K562 (cell line): ENCODE measurements at regions not wholly inside any gene's neighbourhood (a gene's known extent, or its start where the extent isn't known, plus 50 kb on each side); places are given as distances from the start of the nearest gene placed in this dataset.

Experiments used
- ATAC-seq: fragments of 200-7000 bp; cut with Tn5 transposase; 3 replicates; pipeline ENCODE4 v1.9.1; 2020; ENCODE audit warnings: moderate library complexity
- BruUV-seq: library from RNA; stranded (reverse); fragments of 400-500 nt; replicated peaks from 2 replicates; lab custom pipeline; 2021; lab: Mats Ljungman, UMichigan
- CTCF ChIA-PET: fragments of 300-600 bp; formaldehyde crosslinking; extraction: SDS; loops from one replicate; lab custom pipeline; 2021; ENCODE audit warnings: low intra/inter-chr PET ratio; lab: Yijun Ruan, JAX
- POLR2A ChIA-PET: fragments of 300-600, 350-650 bp; sonication (Branson Sonifier 250); formaldehyde crosslinking; extraction: SDS; loops from one replicate; lab custom pipeline; 2021; ENCODE audit warnings: antibody characterized with exemption, inconsistent platforms; lab: Yijun Ruan, JAX
- DNase-seq, 4 experiments: peaks; one replicate each; pipeline versions ENCODE4 v3.0.0 to v3.0.0-alpha.2; 2011 to 2018; ENCODE audit warnings: low spot score in 3 of 4, mixed read lengths in 3 of 4; ENCODE audit errors: extremely low read depth in 1 of 4
- FAIRE-seq: peaks from 2 replicates; lab custom pipeline; 2011; peaks lifted over from hg19 to GRCh38; lab: Jason Lieb, UNC
- H2AFZ ChIP-seq: 2 replicates; pipeline ENCODE4 v1.6.0; 2011; ENCODE audit warnings: low read depth, low read length, control low read depth, inconsistent platforms
- H3K27ac ChIP-seq: fragments of 200-600 bp; 3 replicates; pipeline ENCODE4 v1.8.0; 2011; ENCODE audit warnings: low read depth, mild to moderate bottlenecking, control low read depth, inconsistent platforms, low read length, moderate library complexity, mixed read lengths; ENCODE audit errors: extremely low read depth
- H3K27me3 ChIP-seq, 2 experiments: fragments of 300-600 bp in 1 of 2; 2 replicates in 1 of 2; 3 replicates in 1 of 2; pipeline versions ENCODE4 v1.6.0 to v1.8.0; 2011; ENCODE audit warnings: inconsistent platforms in 2 of 2, low read length in 2 of 2, mild to moderate bottlenecking in 1 of 2, mixed read lengths in 1 of 2, moderate library complexity in 1 of 2; ENCODE audit not compliant: control insufficient read depth in 2 of 2, insufficient read depth in 2 of 2
- H3K36me3 ChIP-seq: fragments of 300-600 bp; 3 replicates; pipeline ENCODE4 v1.8.0; 2011; ENCODE audit warnings: mild to moderate bottlenecking, low read length, inconsistent platforms; ENCODE audit not compliant: control insufficient read depth, insufficient read depth
- H3K4me1 ChIP-seq, 2 experiments: fragments of 200-600 bp in 1 of 2; replicated peaks in 1 of 2; 2 replicates in 1 of 2; 3 replicates in 1 of 2; pipeline versions ENCODE4 v1.5.1 to v1.8.0; 2011; ENCODE audit warnings: inconsistent platforms in 2 of 2, low read length in 2 of 2, mild to moderate bottlenecking in 1 of 2, mixed read lengths in 1 of 2, moderate library complexity in 1 of 2; ENCODE audit not compliant: control insufficient read depth in 2 of 2, insufficient read depth in 2 of 2
- H3K4me2 ChIP-seq: 2 replicates; pipeline ENCODE4 v1.6.1; 2011; ENCODE audit warnings: low read length, control low read depth, inconsistent platforms, mixed read lengths; ENCODE audit not compliant: insufficient read depth
- H3K4me3 ChIP-seq: fragments of 200-600 bp; sonication (generic), shearing (Covaris generic); 2 replicates; pipeline ENCODE4 v1.5.1; 2016; ENCODE audit warnings: control low read depth, inconsistent platforms
- H3K79me2 ChIP-seq: fragments of 200-600 bp; 3 replicates; pipeline ENCODE4 v1.8.0; 2011; ENCODE audit warnings: low read length, inconsistent platforms; ENCODE audit not compliant: control insufficient read depth, insufficient read depth
- H3K9ac ChIP-seq, 2 experiments: 2 replicates each; pipeline versions ENCODE4 v1.6.0 to v1.6.1; 2011; ENCODE audit warnings: low read depth in 2 of 2, low read length in 2 of 2, control low read depth in 1 of 2, inconsistent platforms in 1 of 2, mild to moderate bottlenecking in 1 of 2, mixed read lengths in 1 of 2; ENCODE audit not compliant: insufficient read depth in 1 of 2
- H3K9me1 ChIP-seq: one replicate; pipeline ENCODE4 v1.6.0; 2011; ENCODE audit warnings: inconsistent platforms, mild to moderate bottlenecking, low read length, moderate library complexity; ENCODE audit not compliant: control insufficient read depth, insufficient read depth
- H3K9me3 ChIP-seq: replicated peaks from 2 replicates; pipeline ENCODE4 v1.5.1; 2011; ENCODE audit warnings: low read depth, low read length, inconsistent platforms; ENCODE audit not compliant: control insufficient read depth, insufficient read depth
- H4K20me1 ChIP-seq: replicated peaks from 2 replicates; pipeline ENCODE4 v1.6.1; 2011; ENCODE audit warnings: low read length, inconsistent platforms, mixed read lengths; ENCODE audit not compliant: control insufficient read depth, insufficient read depth
- CHD4 ChIP-seq: fragments of 200-600 bp; sonication (generic); IDR thresholded peaks from 3 replicates; pipeline ENCODE4 v1.6.1; 2012; ENCODE audit warnings: low read depth, mild to moderate bottlenecking, mixed read lengths, low read length, inconsistent platforms; ENCODE audit not compliant: insufficient read depth, insufficient replicate concordance, poor library complexity, severe bottlenecking
- COPS2 ChIP-seq: fragments of 450-650 bp; conservative IDR thresholded peaks from 2 replicates; pipeline ENCODE4 v1.6.1; 2016; ENCODE audit warnings: mild to moderate bottlenecking, moderate library complexity
- EWSR1 ChIP-seq: fragments of 450-650 bp; IDR thresholded peaks from 2 replicates; pipeline ENCODE4 v1.6.1; 2018; ENCODE audit warnings: borderline replicate concordance, mild to moderate bottlenecking, low read depth, moderate library complexity; ENCODE audit not compliant: partially characterized antibody
- FUS ChIP-seq: fragments of 200-400 bp; formaldehyde crosslinking; optimal IDR thresholded peaks from 2 replicates; pipeline ENCODE3; 2017; ENCODE audit warnings: low read depth, low read length
- GTF3C2 ChIP-seq: IDR thresholded peaks from 3 replicates; pipeline ENCODE4 v1.6.1; 2011; ENCODE audit warnings: borderline replicate concordance, mild to moderate bottlenecking, moderate library complexity; ENCODE audit not compliant: insufficient read length; ENCODE audit errors: extremely low read depth
- PHB2 ChIP-seq: fragments of 450-650 bp; IDR thresholded peaks from 2 replicates; pipeline ENCODE4 v1.6.1; 2017; ENCODE audit warnings: low read depth
- POLR2A ChIP-seq: fragments of 450-650 bp; conservative IDR thresholded peaks from 2 replicates; pipeline ENCODE4 v1.6.1; 2016
- RBFOX2 ChIP-seq: fragments of 200-400 bp; formaldehyde crosslinking; IDR thresholded peaks from 2 replicates; pipeline ENCODE4 v1.6.1; 2017; ENCODE audit warnings: low read depth, mild to moderate bottlenecking, low read length, moderate library complexity
- SREBF1 ChIP-seq: fragments of 150-350 bp; IDR thresholded peaks from 2 replicates; pipeline ENCODE4 v1.6.1; 2014; ENCODE audit warnings: antibody characterized with exemption, low read depth, low read length, borderline replicate concordance
- SREBF2 ChIP-seq: sonication (generic); formaldehyde crosslinking; IDR thresholded peaks from 2 replicates; pipeline ENCODE4 v1.4.0; 2020; ENCODE audit warnings: mild to moderate bottlenecking, missing genetic modification reagents
- STAG1 ChIP-seq: sonication (generic); formaldehyde crosslinking; IDR thresholded peaks from 2 replicates; pipeline ENCODE4 v1.5.0; 2020; ENCODE audit warnings: missing genetic modification reagents, borderline replicate concordance
- TAF15 ChIP-seq: fragments of 200-400 bp; formaldehyde crosslinking; IDR thresholded peaks from 2 replicates; pipeline ENCODE4 v1.6.1; 2017; ENCODE audit warnings: mild to moderate bottlenecking, low read depth, low read length, moderate library complexity
- THAP12 ChIP-seq: fragments of 250-450 bp; sonication (Bioruptor Pico); IDR thresholded peaks from 2 replicates; pipeline ENCODE4 v1.9.0; 2021; ENCODE audit warnings: mild to moderate bottlenecking, inconsistent platforms
- YBX1 ChIP-seq: fragments of 450-650 bp; IDR thresholded peaks from 2 replicates; pipeline ENCODE4 v1.7.1; 2016; ENCODE audit warnings: mild to moderate bottlenecking
- ZBTB9 ChIP-seq: fragments of 450-650 bp; formaldehyde crosslinking; IDR thresholded peaks from 2 replicates; pipeline ENCODE4 v1.4.0; 2020; ENCODE audit warnings: mild to moderate bottlenecking, moderate library complexity
- WGBS: fragments of 100-300 bp; shearing (Covaris generic); methylation state at CpG from one replicate; pipeline ENCODE4 v1.1.6; 2016; ENCODE audit warnings: low coverage, mixed read lengths; ENCODE audit not compliant: insufficient coverage; ENCODE audit errors: missing lambda C conversion rate; 5-methylcytosine and 5-hydroxymethylcytosine counted together
- in situ Hi-C: fragments of 300-500 bp; cut with MboI; formaldehyde crosslinking; loops from 4 replicates; pipeline ENCODE4 v1.15.0; 2018; ENCODE audit warnings: inconsistent platforms, mixed read lengths
- intact Hi-C: fragments of 100-400 bp; cut with micrococcal nuclease; formaldehyde crosslinking; loops from 2 replicates; pipeline ENCODE4 v1.14.2; 2022

- TF ChIP-seq THAP12 (CRISPR knock-in tag), result no peak
- TF ChIP-seq SREBF2, result no peak
- no peak for TF ChIP-seq POLR2A
- TF ChIP-seq SREBF1, result no peak
- no peak for TF ChIP-seq EWSR1
These were observed 854.5 kb downstream of the SLC6A15 start (continued) for GRCh38 chr12:84058136-84058535.

GRCh38 chr12:84054811-84055210, 857.8 kb downstream of the SLC6A15 start:
- H3K4me2 ChIP-seq, result no peak overlapping the region
- BruUV-seq, result no TSS peak
- DNase-seq (no peak), ATAC-seq (no peak), FAIRE-seq (no peak)
- no peak overlapping the region for H3K9ac ChIP-seq
- in situ Hi-C loops (no loop called here), intact Hi-C loops (no loop called here)
- no peak overlapping the region for H2AFZ ChIP-seq
- POLR2A ChIA-PET, result no interaction called here
- H3K9me3 ChIP-seq, result no peaks in the 10 kb centered on the region
- 0% methylated on average over 2 of the region's 2 CpGs for WGBS
- H3K4me3 ChIP-seq, result no peak overlapping the region
- no peaks in the 10 kb centered on the region for H3K4me1 ChIP-seq
- CTCF ChIA-PET, result no interaction called here
- no peak overlapping the region for H3K27ac ChIP-seq
- H3K27me3 ChIP-seq, result no peaks in the 10 kb centered on the region
- no peaks in the 10 kb centered on the region for H3K9me1 ChIP-seq
- no peaks in the 10 kb centered on the region for H3K36me3 ChIP-seq
- H3K79me2 ChIP-seq, result no peaks in the 10 kb centered on the region
- no peaks in the 10 kb centered on the region for H4K20me1 ChIP-seq
- TF ChIP-seq GTF3C2, result no peak
- no peak for TF ChIP-seq TAF15
- no peak for TF ChIP-seq CHD4
- no peak for TF ChIP-seq FUS
- TF ChIP-seq RBFOX2, result no peak
- no peak for TF ChIP-seq PHB2
- no peak for TF ChIP-seq ZBTB9 (CRISPR knock-in tag)
- no peak for TF ChIP-seq YBX1
- no peak for TF ChIP-seq STAG1
- TF ChIP-seq COPS2, result no peak
